Smooth muscle cell (in vitro differentiated cells): ENCODE measurements at regions not wholly inside any gene's neighbourhood (a gene's known extent, or its start where the extent isn't known, plus 50 kb on each side); places are given as distances from the start of the nearest gene placed in this dataset.

ENCODE experiments used
- DNase-seq: peaks from one replicate; lab custom pipeline; 2025; ENCODE audit not compliant: unreplicated experiment; lab: John Stamatoyannopoulos, UW
- H2AFZ ChIP-seq: fragments of 200-600 bp; sonication (generic); 2 replicates; pipeline ENCODE4 v1.6.0; 2016; ENCODE audit warnings: antibody characterized with exemption, low read depth, mild to moderate bottlenecking
- H3F3A ChIP-seq: fragments of 200-600 bp; sonication (generic); 2 replicates; pipeline ENCODE4 v1.6.0; 2017; ENCODE audit warnings: antibody characterized with exemption, low read depth
- H3K27ac ChIP-seq: fragments of 200-600 bp; sonication (generic); 2 replicates; pipeline ENCODE4 v1.5.1; 2016; ENCODE audit warnings: low read depth, mild to moderate bottlenecking
- H3K27me3 ChIP-seq: fragments of 200-600 bp; sonication (generic); 2 replicates; pipeline ENCODE4 v1.6.1; 2016; ENCODE audit warnings: low read depth, mild to moderate bottlenecking
- H3K36me3 ChIP-seq: fragments of 200-600 bp; sonication (generic); 2 replicates; pipeline ENCODE4 v1.5.1; 2016; ENCODE audit warnings: low read depth
- H3K4me1 ChIP-seq: fragments of 200-600 bp; sonication (generic); 2 replicates; pipeline ENCODE4 v1.5.1; 2016; ENCODE audit warnings: low read depth
- H3K4me2 ChIP-seq: fragments of 200-600 bp; sonication (generic); 2 replicates; pipeline ENCODE4 v1.6.0; 2016; ENCODE audit warnings: mild to moderate bottlenecking
- H3K4me3 ChIP-seq: fragments of 200-600 bp; sonication (generic); 2 replicates; pipeline ENCODE4 v1.5.1; 2016; ENCODE audit warnings: mild to moderate bottlenecking
- H3K79me2 ChIP-seq: fragments of 200-600 bp; sonication (generic); 2 replicates; pipeline ENCODE4 v1.6.0; 2016; ENCODE audit warnings: low read depth, mild to moderate bottlenecking
- H3K9ac ChIP-seq: fragments of 200-600 bp; sonication (generic); 2 replicates; pipeline ENCODE4 v1.6.0; 2016; ENCODE audit warnings: low read depth
- H3K9me3 ChIP-seq: fragments of 200-600 bp; sonication (generic); replicated peaks from 2 replicates; pipeline ENCODE4 v1.5.1; 2016; ENCODE audit warnings: low read depth
- H4K20me1 ChIP-seq: fragments of 200-600 bp; sonication (generic); 2 replicates; pipeline ENCODE4 v1.6.0; 2016; ENCODE audit warnings: low read depth
- WGBS: methylation state at CpG from one replicate; pipeline ENCODE4 v1.1.7; 2016; ENCODE audit warnings: low lambda C conversion rate; 5-methylcytosine and 5-hydroxymethylcytosine counted together
- TF ChIP-seq, protein P1 (sequence below): fragments of 200-600 bp; sonication (generic); IDR thresholded peaks from 2 replicates; pipeline ENCODE4 v1.5.1; 2017; ENCODE audit warnings: borderline replicate concordance, mild to moderate bottlenecking, antibody characterized with exemption; ENCODE audit not compliant: insufficient read depth, poor library complexity, severe bottlenecking

DNA sequence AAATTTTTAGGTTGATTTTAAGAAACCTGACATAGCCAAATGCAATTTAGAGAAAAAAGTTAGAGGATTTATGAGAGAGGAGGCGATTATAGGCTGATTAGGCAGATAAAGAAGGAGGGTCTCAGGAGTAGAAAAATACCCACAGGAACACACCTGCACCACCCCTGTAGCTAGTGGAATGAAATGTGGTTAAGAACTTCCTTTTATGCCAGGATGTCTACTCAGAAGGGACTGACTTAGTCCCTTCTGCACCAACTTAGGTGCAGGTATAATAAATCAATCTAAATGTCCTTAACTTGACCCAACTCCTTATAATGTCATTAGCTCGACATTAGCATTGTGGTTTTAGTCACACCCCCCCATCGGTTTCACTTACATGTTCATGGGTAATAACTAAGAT is 1274.5 kb upstream of the TMEFF2 start:
- 88% methylated on average over 3 of the region's 3 CpGs for WGBS
- TF ChIP-seq, protein P1, sequence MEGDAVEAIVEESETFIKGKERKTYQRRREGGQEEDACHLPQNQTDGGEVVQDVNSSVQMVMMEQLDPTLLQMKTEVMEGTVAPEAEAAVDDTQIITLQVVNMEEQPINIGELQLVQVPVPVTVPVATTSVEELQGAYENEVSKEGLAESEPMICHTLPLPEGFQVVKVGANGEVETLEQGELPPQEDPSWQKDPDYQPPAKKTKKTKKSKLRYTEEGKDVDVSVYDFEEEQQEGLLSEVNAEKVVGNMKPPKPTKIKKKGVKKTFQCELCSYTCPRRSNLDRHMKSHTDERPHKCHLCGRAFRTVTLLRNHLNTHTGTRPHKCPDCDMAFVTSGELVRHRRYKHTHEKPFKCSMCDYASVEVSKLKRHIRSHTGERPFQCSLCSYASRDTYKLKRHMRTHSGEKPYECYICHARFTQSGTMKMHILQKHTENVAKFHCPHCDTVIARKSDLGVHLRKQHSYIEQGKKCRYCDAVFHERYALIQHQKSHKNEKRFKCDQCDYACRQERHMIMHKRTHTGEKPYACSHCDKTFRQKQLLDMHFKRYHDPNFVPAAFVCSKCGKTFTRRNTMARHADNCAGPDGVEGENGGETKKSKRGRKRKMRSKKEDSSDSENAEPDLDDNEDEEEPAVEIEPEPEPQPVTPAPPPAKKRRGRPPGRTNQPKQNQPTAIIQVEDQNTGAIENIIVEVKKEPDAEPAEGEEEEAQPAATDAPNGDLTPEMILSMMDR: no peak

DNA sequence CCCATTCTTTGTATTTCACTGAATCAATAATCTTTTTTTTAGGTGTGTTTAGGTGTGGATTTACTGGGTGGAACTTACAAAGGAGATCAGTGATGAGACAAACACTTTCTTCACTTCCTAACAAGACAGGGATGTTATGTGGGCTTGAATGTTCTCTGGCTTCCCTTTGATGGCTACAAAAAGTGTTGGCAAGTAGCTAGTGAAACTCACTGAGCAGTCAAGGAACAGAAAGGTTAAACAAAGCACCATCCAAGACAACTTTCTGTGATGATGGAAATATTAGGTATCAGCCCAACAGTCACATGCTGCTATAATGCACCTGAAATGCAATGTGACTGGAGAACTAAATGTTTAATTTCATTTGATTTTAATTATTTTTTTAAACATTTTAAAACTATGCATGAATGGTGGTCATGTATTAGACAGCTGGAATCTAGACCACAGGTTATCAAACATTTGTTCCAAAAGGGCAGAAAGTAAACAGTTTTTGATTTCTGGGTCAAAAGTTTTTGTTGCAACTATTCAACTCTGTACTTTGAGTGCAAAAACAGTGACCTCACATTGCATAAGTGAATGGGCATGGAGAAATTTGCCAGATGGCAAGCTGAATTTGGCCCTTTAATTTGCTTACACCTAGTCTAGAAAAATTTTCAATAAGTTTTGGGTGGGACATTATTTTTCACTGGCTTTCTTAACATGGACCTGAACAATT is 1272.7 kb upstream of the TMEFF2 start:
- Histone ChIP-seq H3K4me2 (no peak overlapping the region), H3K27ac (no peak overlapping the region), H3K9ac (no peak overlapping the region), H2AFZ (no peak overlapping the region), H4K20me1 (no peaks in the 10 kb centered on the region), H3K9me3 (no peaks in the 10 kb centered on the region), H3K36me3 (no peaks in the 10 kb centered on the region), H3K27me3 (no peaks in the 10 kb centered on the region), H3K4me3 (no peak overlapping the region), H3F3A (no peaks in the 10 kb centered on the region), H3K79me2 (no peaks in the 10 kb centered on the region), H3K4me1 (no peaks in the 10 kb centered on the region)
- no peak for DNase-seq
- TF ChIP-seq, protein P1: no peak

More for the DNA sequence above, 1274.5 kb upstream of the TMEFF2 start:
- Histone ChIP-seq H3K4me1 (no peaks in the 10 kb centered on the region), H3F3A (no peaks in the 10 kb centered on the region), H3K4me2 (no peak overlapping the region), H3K27ac (no peak overlapping the region), H4K20me1 (no peaks in the 10 kb centered on the region), H2AFZ (no peak overlapping the region), H3K27me3 (no peaks in the 10 kb centered on the region), H3K4me3 (no peak overlapping the region), H3K79me2 (no peaks in the 10 kb centered on the region), H3K9me3 (no peaks in the 10 kb centered on the region), H3K9ac (no peak overlapping the region), H3K36me3 (no peaks in the 10 kb centered on the region)
- no peak for DNase-seq

DNA sequence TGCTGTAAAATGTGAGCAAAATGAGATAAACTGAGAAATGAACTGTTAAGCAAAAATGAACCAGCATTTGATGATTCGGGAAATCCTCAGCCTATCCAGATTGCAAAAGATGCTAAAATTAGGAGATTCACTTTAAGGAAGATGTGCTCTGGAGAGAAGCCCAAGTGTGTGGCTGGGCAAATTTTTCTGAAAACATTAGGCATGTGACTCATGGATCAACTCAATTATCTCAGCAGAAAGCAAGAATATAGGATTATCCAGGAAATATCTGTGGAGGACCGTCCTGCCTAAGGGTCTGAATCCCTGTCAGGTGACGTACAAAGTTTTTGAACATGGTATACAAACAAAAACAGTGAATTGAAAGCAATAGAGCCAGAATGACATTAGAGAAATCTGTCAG is 1268.3 kb upstream of the TMEFF2 start:
- Histone ChIP-seq H3K9ac (no peak overlapping the region), H3K4me2 (no peak overlapping the region), H3K9me3 (no peaks in the 10 kb centered on the region), H4K20me1 (no peaks in the 10 kb centered on the region), H3K27ac (no peak overlapping the region), H2AFZ (no peak overlapping the region), H3K27me3 (no peaks in the 10 kb centered on the region), H3K79me2 (no peaks in the 10 kb centered on the region), H3K4me3 (no peak overlapping the region), H3K36me3 (no peaks in the 10 kb centered on the region), H3F3A (no peaks in the 10 kb centered on the region), H3K4me1 (no peaks in the 10 kb centered on the region)
- DNase-seq: no peak
- WGBS: 80% methylated on average over 3 of the region's 3 CpGs
- TF ChIP-seq, protein P1: no peak

DNA sequence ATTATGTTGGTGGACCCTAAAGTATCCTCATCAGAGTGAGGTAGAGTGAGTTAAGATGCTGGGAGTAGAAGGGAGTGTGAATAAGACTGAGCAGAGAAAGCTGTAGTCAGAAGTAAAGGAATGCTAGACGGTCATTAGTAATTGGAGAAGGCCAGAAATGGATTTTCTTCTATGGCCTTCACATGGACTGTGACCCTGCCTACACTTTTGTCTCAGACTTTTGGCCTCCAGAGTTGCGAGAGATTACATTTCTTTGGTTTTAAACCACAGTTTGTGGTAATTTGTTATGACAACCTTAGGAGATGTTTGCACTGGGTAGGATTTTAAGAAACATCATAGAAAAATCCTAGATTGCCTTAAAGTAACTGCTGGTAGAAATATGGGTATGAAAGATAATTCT is 1267.7 kb upstream of the TMEFF2 start:
- H3K27ac ChIP-seq: no peak overlapping the region
- TF ChIP-seq, protein P1: no peak
- H3F3A ChIP-seq: no peaks in the 10 kb centered on the region
- no peaks in the 10 kb centered on the region for H3K36me3 ChIP-seq
- WGBS: 59% methylated on average over 2 of the region's 2 CpGs
- DNase-seq: no peak
- H3K4me3 ChIP-seq: no peak overlapping the region
- no peak overlapping the region for H3K9ac ChIP-seq
- H3K4me2 ChIP-seq: no peak overlapping the region
- no peaks in the 10 kb centered on the region for H4K20me1 ChIP-seq
- H3K9me3 ChIP-seq: no peaks in the 10 kb centered on the region
- no peaks in the 10 kb centered on the region for H3K79me2 ChIP-seq
- no peak overlapping the region for H2AFZ ChIP-seq
- no peaks in the 10 kb centered on the region for H3K27me3 ChIP-seq
- H3K4me1 ChIP-seq: no peaks in the 10 kb centered on the region
